PC-9 (cell line): ENCODE measurements at regions not wholly inside any gene's neighbourhood (a gene's known extent, or its start where the extent isn't known, plus 50 kb on each side); places are given as distances from the start of the nearest gene placed in this dataset.
A peak's percentile ranks its signal among the peaks of the same experiment; 100 is the strongest.

Experiments
- BruUV-seq: library from RNA; stranded (reverse); fragments of 400-500 nt; replicated peaks from 2 replicates; lab custom pipeline; 2021; lab: Mats Ljungman, UMichigan
- CTCF ChIA-PET: fragments of 300-600 bp; sonication (Branson Sonifier 250); formaldehyde crosslinking; loops from one replicate; lab custom pipeline; 2022; ENCODE audit warnings: antibody characterized with exemption; lab: Charles Lee
- POLR2A ChIA-PET: fragments of 300-600 bp; sonication (Branson Sonifier 250); formaldehyde crosslinking; loops from one replicate; lab custom pipeline; 2022; ENCODE audit warnings: antibody characterized with exemption; ENCODE audit not compliant: unreplicated experiment; lab: Charles Lee
- DNase-seq, 2 experiments: peaks; one replicate each; pipeline versions ENCODE4 v3.0.0 to v3.0.0-alpha.2; 2015 to 2022; ENCODE audit warnings: mixed read lengths in 1 of 2
- H2AFZ ChIP-seq: fragments of 200-600 bp; sonication (generic); 2 replicates; pipeline ENCODE4 v1.8.1; 2017; ENCODE audit warnings: antibody characterized with exemption
- H3F3A ChIP-seq: fragments of 200-600 bp; sonication (generic); 2 replicates; pipeline ENCODE4 v1.8.1; 2017; ENCODE audit warnings: antibody characterized with exemption, mild to moderate bottlenecking, low read depth; ENCODE audit not compliant: insufficient read depth
- H3K27ac ChIP-seq: fragments of 200-600 bp; sonication (generic); 2 replicates; pipeline ENCODE4 v1.6.1; 2016; ENCODE audit warnings: mixed run types
- H3K27me3 ChIP-seq: fragments of 200-600 bp; sonication (generic); 2 replicates; pipeline ENCODE4 v1.6.1; 2016; ENCODE audit warnings: low read depth, mixed run types; ENCODE audit not compliant: insufficient read depth
- H3K36me3 ChIP-seq: fragments of 200-600 bp; sonication (generic); 2 replicates; pipeline ENCODE4 v1.6.1; 2016; ENCODE audit warnings: low read depth, mixed run types
- H3K4me1 ChIP-seq: fragments of 200-600 bp; sonication (generic); replicated peaks from 2 replicates; pipeline ENCODE4 v1.6.1; 2016; ENCODE audit warnings: mixed run types; ENCODE audit not compliant: insufficient read depth
- H3K4me2 ChIP-seq: fragments of 200-600 bp; sonication (generic); 2 replicates; pipeline ENCODE4 v1.6.1; 2017; ENCODE audit warnings: mixed run types
- H3K4me3 ChIP-seq: fragments of 200-600 bp; sonication (generic); 2 replicates; pipeline ENCODE4 v1.6.1; 2016; ENCODE audit warnings: mixed run types
- H3K79me2 ChIP-seq: fragments of 200-600 bp; sonication (generic); 2 replicates; pipeline ENCODE4 v1.6.1; 2017; ENCODE audit warnings: low read depth, mixed run types
- H3K9me2 ChIP-seq: fragments of 200-600 bp; sonication (generic); 2 replicates; pipeline ENCODE4 v1.8.1; 2017; ENCODE audit warnings: mild to moderate bottlenecking; ENCODE audit not compliant: insufficient read depth
- H3K9me3 ChIP-seq: fragments of 200-600 bp; sonication (generic); 2 replicates; pipeline ENCODE4 v1.8.1; 2016; ENCODE audit warnings: low read depth; ENCODE audit not compliant: insufficient read depth
- H4K20me1 ChIP-seq: fragments of 200-600 bp; sonication (generic); 2 replicates; pipeline ENCODE4 v1.8.1; 2017; ENCODE audit not compliant: insufficient read depth
- CTCF ChIP-seq: fragments of 200-600 bp; sonication (generic); conservative IDR thresholded peaks from 2 replicates; pipeline ENCODE4 v1.6.1; 2017; ENCODE audit warnings: mixed run types, antibody characterized with exemption, mild to moderate bottlenecking, moderate library complexity
- EZH2 ChIP-seq: fragments of 200-600 bp; sonication (generic); IDR thresholded peaks from 2 replicates; pipeline ENCODE4 v1.8.0; 2017; ENCODE audit warnings: antibody characterized with exemption, low read depth
- intact Hi-C: fragments of 100-400 bp; cut with micrococcal nuclease; formaldehyde crosslinking; loops from one replicate; pipeline ENCODE4 v1.10.0; 2022; ENCODE audit not compliant: unreplicated experiment

DNA sequence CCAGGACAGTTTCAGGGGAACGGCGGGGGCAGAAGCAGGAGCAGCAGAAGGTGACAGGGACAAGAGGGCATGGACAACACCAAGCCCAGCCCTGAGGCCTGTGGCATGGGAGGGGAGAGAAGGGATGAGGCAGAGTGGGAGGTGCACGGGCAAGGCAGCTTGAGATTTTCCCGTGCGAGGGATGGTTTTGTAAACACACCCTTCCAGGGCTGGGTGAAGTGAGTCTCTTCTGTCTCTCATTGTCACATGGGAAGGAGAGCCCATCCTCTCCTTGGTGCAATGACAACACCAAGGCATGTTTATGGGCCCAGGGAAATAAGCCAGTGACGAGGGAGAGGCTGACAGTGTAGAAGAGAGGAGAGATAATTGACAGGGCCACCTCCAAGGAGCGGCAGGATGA, 69.6 kb upstream of the RIOK3 start:
- no peak for TF ChIP-seq CTCF
- TF ChIP-seq EZH2: no peak
- Histone ChIP-seq H3F3A (peaks cover 30% of the 10 kb centered on the region; the same call in 1 of the 2 replicates), H3K36me3 (no peaks in the 10 kb centered on the region), H3K79me2 (no peaks in the 10 kb centered on the region), H3K4me2 (no peak overlapping the region), H3K4me3 (no peak overlapping the region), H3K4me1 (peaks cover 57% of the 10 kb centered on the region), H3K9me3 (peaks cover 4% of the 10 kb centered on the region; the same call in 1 of the 2 replicates), H4K20me1 (no peaks in the 10 kb centered on the region), H3K27ac (no peak overlapping the region), H3K9me2 (no peaks in the 10 kb centered on the region), H2AFZ (no peak overlapping the region), H3K27me3 (no peaks in the 10 kb centered on the region)
- BruUV-seq: no TSS peak
- no peak for DNase-seq
- intact Hi-C loops: no loop called here
- ChIA-PET POLR2A (no interaction called here), CTCF (no interaction called here)

DNA sequence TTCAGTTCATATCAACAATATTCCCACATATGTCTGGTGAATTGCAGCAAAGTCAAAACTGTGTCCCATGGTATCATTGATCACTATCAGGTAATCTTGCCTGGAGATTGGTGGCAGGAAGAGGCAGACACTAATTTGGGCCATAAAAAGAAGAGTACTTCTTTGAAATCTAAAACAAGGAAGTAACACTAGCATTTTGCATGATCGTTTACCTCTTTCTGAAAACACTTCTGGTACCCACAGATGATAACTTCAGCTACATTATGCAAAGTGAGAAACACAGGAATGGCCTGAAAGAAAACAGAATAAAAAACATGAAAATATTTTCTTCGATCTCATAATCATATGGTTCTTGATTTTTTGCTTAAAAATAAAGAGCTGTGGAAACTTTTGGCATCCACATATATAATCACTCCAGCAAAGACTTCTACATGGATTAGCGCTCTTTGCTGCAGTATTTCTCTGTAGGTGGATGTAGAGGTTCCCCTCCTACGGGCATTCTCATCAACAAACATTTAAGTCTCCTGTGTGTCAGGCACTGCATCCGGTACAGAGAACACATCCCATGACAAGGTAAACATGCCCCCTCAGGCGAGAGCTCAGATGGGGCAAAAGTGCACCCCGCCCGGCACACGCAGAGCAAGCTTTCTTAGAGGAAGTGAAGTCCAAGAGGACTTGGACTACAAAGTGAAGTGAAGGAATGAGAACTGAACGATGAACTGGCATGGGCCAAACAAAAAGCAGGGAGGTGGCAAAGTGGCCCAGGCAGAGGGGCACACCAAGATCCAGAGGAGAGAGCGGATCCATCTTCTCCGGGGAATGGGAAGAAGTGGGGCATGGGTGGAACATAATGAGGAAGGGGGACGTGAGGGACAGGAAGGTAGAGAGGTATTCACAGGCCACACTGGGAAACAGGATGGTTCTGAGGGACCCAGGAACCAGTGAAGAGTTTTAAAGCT, 68.0 kb upstream of the RIOK3 start:
- TF ChIP-seq CTCF (no peak), EZH2 (no peak)
- H3K9me2 ChIP-seq: no peaks in the 10 kb centered on the region
- no TSS peak for BruUV-seq
- no peak overlapping the region for H2AFZ ChIP-seq
- H3K9me3 ChIP-seq: no peaks in the 10 kb centered on the region
- H3K36me3 ChIP-seq: no peaks in the 10 kb centered on the region
- H3K27ac ChIP-seq: peak overlapping the region; percentile 58; the same call in 1 of the 2 replicates
- no peaks in the 10 kb centered on the region for H3K27me3 ChIP-seq
- H3F3A ChIP-seq: peaks cover 20% of the 10 kb centered on the region; the same call in 1 of the 2 replicates
- intact Hi-C loops: no loop called here
- no peaks in the 10 kb centered on the region for H4K20me1 ChIP-seq
- no peaks in the 10 kb centered on the region for H3K79me2 ChIP-seq
- peaks cover 43% of the 10 kb centered on the region for H3K4me1 ChIP-seq
- POLR2A ChIA-PET: no interaction called here
- CTCF ChIA-PET: no interaction called here
- H3K4me2 ChIP-seq: no peak overlapping the region
- H3K4me3 ChIP-seq: no peak overlapping the region
- no peak for DNase-seq

GRCh38 chr18:23386317-23386716, 66.8 kb upstream of the RIOK3 start:
- H3K27me3 ChIP-seq: no peaks in the 10 kb centered on the region
- CTCF ChIA-PET: no interaction called here
- peaks cover 30% of the 10 kb centered on the region for H3K4me1 ChIP-seq
- H3K36me3 ChIP-seq: no peaks in the 10 kb centered on the region
- BruUV-seq: no TSS peak
- H3K4me2 ChIP-seq: peak overlapping the region; percentile 56
- H3K27ac ChIP-seq: peak overlapping the region; percentile 58
- H3K9me2 ChIP-seq: no peaks in the 10 kb centered on the region
- no peaks in the 10 kb centered on the region for H3K9me3 ChIP-seq
- peaks cover 12% of the 10 kb centered on the region; the same call in 1 of the 2 replicates for H3F3A ChIP-seq
- no peak overlapping the region for H3K4me3 ChIP-seq
- POLR2A ChIA-PET: interaction anchor here (0.6 kb wide), 1 partner anchor 69 kb away, joined by 5 read pairs; no protein-coding TSS in a partner anchor
- intact Hi-C loops: loop anchor here (2.0 kb wide), 1 partner anchor 14 kb away; no protein-coding TSS in a partner anchor
- TF ChIP-seq CTCF: no peak
- TF ChIP-seq EZH2: no peak
- DNase-seq: peak; percentile 38 to 90
- H4K20me1 ChIP-seq: no peaks in the 10 kb centered on the region
- no peak overlapping the region for H2AFZ ChIP-seq
- H3K79me2 ChIP-seq: no peaks in the 10 kb centered on the region
